ENCODE measurements at regions not wholly inside any gene's neighbourhood (a gene's known extent, or its start where the extent isn't known, plus 50 kb on each side); places are given as distances from the start of the nearest gene placed in this dataset.
A peak's percentile ranks its signal among the peaks of the same experiment; 100 is the strongest.
"Not testable (repeated sequence)": the region's sequence is repeated elsewhere in the genome, so short reads cannot be mapped to it uniquely, and the experiment has no call there.

GRCh38 chr20:48141660-48142515, 356.6 kb upstream of the SULF2 start:
- no peak for DNase-seq

- no peak for DNase-seq
Measured at GRCh38 chr20:48139262-48140041, 354.2 kb upstream of the SULF2 start.

GRCh38 chr20:48132834-48133233, 347.6 kb upstream of the SULF2 start:
- no peak for DNase-seq

GRCh38 chr20:48131581-48131980, 346.3 kb upstream of the SULF2 start:
- DNase-seq, result peak; percentile 82

GRCh38 chr20:48129345-48129942, 344.2 kb upstream of the SULF2 start:
- DNase-seq, result peak; percentile 67

- no peak for DNase-seq
Measured at GRCh38 chr20:48128436-48128835, 343.2 kb upstream of the SULF2 start.

GRCh38 chr20:48127964-48128363, 342.7 kb upstream of the SULF2 start:
- DNase-seq, result not testable (repeated sequence)

- not testable (repeated sequence) for DNase-seq
Measured at GRCh38 chr20:48127133-48127532, 341.9 kb upstream of the SULF2 start.

GRCh38 chr20:48126227-48126740, 341.0 kb upstream of the SULF2 start:
- DNase-seq, result no peak

GRCh38 chr20:48124960-48125359, 339.7 kb upstream of the SULF2 start:
- DNase-seq, result no peak

GRCh38 chr20:48124181-48124782, 339.0 kb upstream of the SULF2 start:
- no peak for DNase-seq

GRCh38 chr20:48120120-48120519, 334.8 kb upstream of the SULF2 start:
- DNase-seq, result no peak

GRCh38 chr20:48119389-48119788, 334.1 kb upstream of the SULF2 start:
- DNase-seq, result not testable (repeated sequence)

- DNase-seq, result no peak
Measured at GRCh38 chr20:48115502-48115901, 330.2 kb upstream of the SULF2 start.

- no peak for DNase-seq
Measured at GRCh38 chr20:48107560-48107959, 322.3 kb upstream of the SULF2 start.

GRCh38 chr20:48106428-48106827, 321.1 kb upstream of the SULF2 start:
- no peak for DNase-seq

- DNase-seq, result no peak
Measured at GRCh38 chr20:48105526-48105925, 320.2 kb upstream of the SULF2 start.

GRCh38 chr20:48102931-48103660, 317.8 kb upstream of the SULF2 start:
- DNase-seq, result no peak

- no peak for DNase-seq
Measured at GRCh38 chr20:48102076-48102787, 317.0 kb upstream of the SULF2 start.

GRCh38 chr20:48100483-48100882, 315.2 kb upstream of the SULF2 start:
- no peak for DNase-seq

- DNase-seq, result no peak
Measured at GRCh38 chr20:48098866-48099265, 313.6 kb upstream of the SULF2 start.

- DNase-seq, result no peak
Measured at GRCh38 chr20:48098099-48098498, 312.8 kb upstream of the SULF2 start.

Measured in femur (tissue), 1 donor.